GM12878 (cell line): ENCODE measurements at regions not wholly inside any gene's neighbourhood (a gene's known extent, or its start where the extent isn't known, plus 50 kb on each side); places are given as distances from the start of the nearest gene placed in this dataset.
A peak's percentile ranks its signal among the peaks of the same experiment; 100 is the strongest.

ENCODE experiments used
- ATAC-seq: fragments of 200-7000 bp; cut with Tn5 transposase; 3 replicates; pipeline ENCODE4 v1.9.1; 2020; ENCODE audit warnings: mild to moderate bottlenecking, moderate library complexity
- BruUV-seq: library from RNA; stranded (reverse); fragments of 400-500 nt; replicated peaks from 2 replicates; lab custom pipeline; 2021; lab: Mats Ljungman, UMichigan
- CTCF ChIA-PET: fragments of 300-600 bp; sonication (Branson Sonifier 250); formaldehyde crosslinking; extraction: SDS; loops from one replicate; lab custom pipeline; 2021; ENCODE audit warnings: inconsistent platforms; lab: Yijun Ruan, JAX
- POLR2A ChIA-PET: fragments of 350-600 bp; formaldehyde crosslinking; extraction: SDS; loops from one replicate; lab custom pipeline; 2021; ENCODE audit warnings: inconsistent platforms; lab: Charles Lee
- RAD21 ChIA-PET: fragments of 300-600 bp; sonication (Branson Sonifier 250); formaldehyde crosslinking; loops from one replicate; lab custom pipeline; 2023; ENCODE audit warnings: antibody characterized with exemption; ENCODE audit not compliant: unreplicated experiment; lab: Charles Lee
- SMC1A ChIA-PET: fragments of 300-600 bp; sonication (Branson Sonifier 250); formaldehyde crosslinking; loops from one replicate; lab custom pipeline; 2023; ENCODE audit not compliant: unreplicated experiment, uncharacterized antibody; lab: Charles Lee
- DNase-seq: peaks from one replicate; pipeline ENCODE4 v3.0.0-alpha.2; 2011; ENCODE audit warnings: low read depth, low spot score
- FAIRE-seq: peaks from 3 replicates; lab custom pipeline; 2011; peaks lifted over from hg19 to GRCh38; lab: Jason Lieb, UNC
- H2AFZ ChIP-seq: 2 replicates; pipeline ENCODE4 v1.6.0; 2011; ENCODE audit warnings: low read depth, low read length, control low read depth; ENCODE audit not compliant: control insufficient read depth
- H3K27ac ChIP-seq: 2 replicates; pipeline ENCODE4 v1.5.1; 2011; ENCODE audit warnings: control low read depth; ENCODE audit not compliant: control insufficient read depth, insufficient read depth
- H3K27me3 ChIP-seq, 2 experiments: replicated peaks in 1 of 2; 2 replicates each; pipeline versions ENCODE4 v1.6.0 to v1.6.1; 2011; ENCODE audit warnings: low read length in 1 of 2; ENCODE audit not compliant: control insufficient read depth in 2 of 2, insufficient read depth in 2 of 2
- H3K36me3 ChIP-seq, 2 experiments: 2 replicates each; pipeline ENCODE4 v1.5.1; 2011; ENCODE audit warnings: low read length in 1 of 2; ENCODE audit not compliant: control insufficient read depth in 2 of 2, insufficient read depth in 2 of 2
- H3K4me1 ChIP-seq: 2 replicates; pipeline ENCODE4 v1.6.1; 2011; ENCODE audit warnings: mild to moderate bottlenecking, low read length, moderate library complexity, mixed read lengths; ENCODE audit not compliant: control insufficient read depth, insufficient read depth
- H3K4me2 ChIP-seq: 2 replicates; pipeline ENCODE4 v1.6.0; 2011; ENCODE audit warnings: control low read depth; ENCODE audit not compliant: control insufficient read depth, insufficient read depth
- H3K4me3 ChIP-seq: fragments of 200-600 bp; sonication (generic); 2 replicates; pipeline ENCODE4 v1.5.1; 2016
- H3K79me2 ChIP-seq: 2 replicates; pipeline ENCODE4 v1.6.0; 2011; ENCODE audit warnings: low read length; ENCODE audit not compliant: control insufficient read depth, insufficient read depth
- H3K9ac ChIP-seq: 2 replicates; pipeline ENCODE4 v1.8.0; 2011; ENCODE audit warnings: low read length, control low read depth, mixed read lengths; ENCODE audit not compliant: control insufficient read depth, insufficient read depth
- H3K9me3 ChIP-seq: replicated peaks from 3 replicates; pipeline ENCODE4 v1.5.1; 2011; ENCODE audit warnings: mild to moderate bottlenecking, low read length; ENCODE audit not compliant: control insufficient read depth, insufficient read depth
- H4K20me1 ChIP-seq: 2 replicates; pipeline ENCODE4 v1.6.0; 2011; ENCODE audit not compliant: control insufficient read depth, insufficient read depth
- BMI1 ChIP-seq: fragments of 450-650 bp; IDR thresholded peaks from 2 replicates; pipeline ENCODE4 v1.6.1; 2016; ENCODE audit warnings: mild to moderate bottlenecking, moderate library complexity, borderline replicate concordance
- CHD1 ChIP-seq: IDR thresholded peaks from 2 replicates; pipeline ENCODE4 v1.6.1; 2012; ENCODE audit warnings: low read depth, low read length, improper control_type of control experiment
- HDGF ChIP-seq: fragments of 450-650 bp; IDR thresholded peaks from 2 replicates; pipeline ENCODE4 v1.6.1; 2016; ENCODE audit warnings: antibody characterized with exemption
- IKZF1 ChIP-seq: fragments of 450-650 bp; conservative IDR thresholded peaks from 2 replicates; pipeline ENCODE4 v1.6.1; 2017; ENCODE audit warnings: antibody characterized with exemption, mild to moderate bottlenecking
- JUND ChIP-seq: IDR thresholded peaks from 2 replicates; pipeline ENCODE4 v1.6.1; 2012; ENCODE audit warnings: low read depth, mild to moderate bottlenecking, low read length, improper control_type of control experiment, moderate library complexity
- MTA3 ChIP-seq: IDR thresholded peaks from 2 replicates; pipeline ENCODE4 v1.6.1; 2012; ENCODE audit warnings: low read length, inconsistent platforms, borderline replicate concordance
- MXI1 ChIP-seq: fragments of 150-350 bp; IDR thresholded peaks from 2 replicates; pipeline ENCODE4 v1.6.1; 2011; ENCODE audit warnings: low read depth, mild to moderate bottlenecking, inconsistent platforms, low read length, improper control_type of control experiment
- NR2C2 ChIP-seq: IDR thresholded peaks from 2 replicates; pipeline ENCODE4 v1.6.1; 2011; ENCODE audit warnings: borderline replicate concordance, low read depth; ENCODE audit not compliant: control insufficient read depth, insufficient read length
- POLR2AphosphoS2 ChIP-seq: IDR thresholded peaks from 2 replicates; pipeline ENCODE4 v1.6.1; 2011; ENCODE audit warnings: low read depth, mild to moderate bottlenecking, low read length, improper control_type of control experiment, moderate library complexity
- SMAD1 ChIP-seq: fragments of 450-650 bp; IDR thresholded peaks from 2 replicates; pipeline ENCODE4 v1.6.1; 2018; ENCODE audit warnings: mild to moderate bottlenecking, low read depth; ENCODE audit not compliant: partially characterized antibody
- SMAD5 ChIP-seq: IDR thresholded peaks from 2 replicates; pipeline ENCODE4 v1.6.1; 2016; ENCODE audit warnings: antibody characterized with exemption, low read depth
- SREBF1 ChIP-seq: IDR thresholded peaks from 2 replicates; pipeline ENCODE4 v1.6.1; 2012; ENCODE audit warnings: mild to moderate bottlenecking, low read length
- YY1 ChIP-seq: IDR thresholded peaks from 2 replicates; pipeline ENCODE4 v1.6.1; 2011; ENCODE audit warnings: low read depth, mild to moderate bottlenecking, low read length
- ZSCAN29 ChIP-seq: fragments of 450-650 bp; IDR thresholded peaks from 2 replicates; pipeline ENCODE4 v1.6.1; 2017; ENCODE audit warnings: mild to moderate bottlenecking, moderate library complexity
- ZZZ3 ChIP-seq: IDR thresholded peaks from 2 replicates; pipeline ENCODE4 v1.6.1; 2011; ENCODE audit warnings: low read depth; ENCODE audit not compliant: control insufficient read depth, insufficient read length
- WGBS: methylation state at CpG from one replicate; pipeline ENCODE4 v1.1.6; 2016; ENCODE audit warnings: low lambda C conversion rate; ENCODE audit not compliant: insufficient replicate concordance, insufficient coverage; ENCODE audit errors: missing lambda C conversion rate; 5-methylcytosine and 5-hydroxymethylcytosine counted together
- in situ Hi-C: fragments of 300-500 bp; cut with MboI; formaldehyde crosslinking; loops from 9 replicates; pipeline ENCODE4 v1.14.3; 2018; ENCODE audit warnings: mixed read lengths
- intact Hi-C: fragments of 100-400 bp; cut with micrococcal nuclease; formaldehyde crosslinking; loops from one replicate; pipeline ENCODE4 v1.14.2; 2022; ENCODE audit not compliant: unreplicated experiment
- TF ChIP-seq, protein P1 (sequence below): fragments of 450-650 bp; IDR thresholded peaks from 2 replicates; pipeline ENCODE4 v1.6.1; 2018; ENCODE audit warnings: mild to moderate bottlenecking, low read depth, moderate library complexity; ENCODE audit not compliant: partially characterized antibody
- TF ChIP-seq, protein P2 (sequence below): IDR thresholded peaks from 2 replicates; pipeline ENCODE4 v1.6.1; 2012; ENCODE audit warnings: low read length, inconsistent platforms
- TF ChIP-seq, protein P3 (sequence below): fragments of 450-650 bp; formaldehyde crosslinking; IDR thresholded peaks from 2 replicates; pipeline ENCODE4 v1.5.0; 2022; ENCODE audit warnings: mild to moderate bottlenecking, missing genetic modification characterization

DNA sequence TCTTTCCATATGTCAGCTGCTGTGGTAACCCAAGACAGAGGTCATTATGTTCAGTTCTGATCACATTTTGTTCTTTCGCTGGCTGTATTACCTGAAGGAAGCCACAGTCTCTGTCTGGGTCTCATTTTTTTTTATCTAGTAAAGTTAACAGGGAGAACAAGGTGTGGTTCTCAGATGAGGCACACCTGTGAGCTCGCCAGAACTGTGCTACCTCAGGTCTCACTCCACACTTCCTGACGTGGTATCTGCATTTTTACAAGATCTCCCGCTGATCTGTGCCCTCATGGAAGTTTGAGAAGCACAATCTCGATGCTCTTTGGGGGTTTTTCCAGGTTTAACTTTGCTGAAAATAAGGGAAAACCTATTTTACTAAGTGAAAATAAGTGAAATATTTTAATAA is 169.5 kb upstream of the CENPW start:
- FAIRE-seq (peak; percentile 49), DNase-seq (no peak), ATAC-seq (no peak)
- ChIA-PET RAD21 (interaction anchor here (1.8 kb wide), 1 partner anchor 170 kb away, joined by 7 read pairs; no protein-coding TSS in a partner anchor), CTCF (interaction anchor here (0.6 to 2.6 kb wide), 8 partner anchors 11 to 1386 kb away, joined by 3 to 13 read pairs (median 4); no protein-coding TSS in a partner anchor), SMC1A (interaction anchor here (0.7 to 2.5 kb wide), 2 partner anchors 16 to 137 kb away, joined by 3 to 6 read pairs; no protein-coding TSS in a partner anchor), POLR2A (no interaction called here)
- Histone ChIP-seq H3K4me2 (no peak overlapping the region), H3K9me3 (no peaks in the 10 kb centered on the region), H2AFZ (peak overlapping the region; percentile 25; the same call in 1 of the 2 replicates), H3K27ac (no peak overlapping the region), H4K20me1 (no peaks in the 10 kb centered on the region), H3K4me1 (no peaks in the 10 kb centered on the region), H3K27me3 (no peaks in the 10 kb centered on the region), H3K79me2 (no peaks in the 10 kb centered on the region), H3K9ac (no peak overlapping the region), H3K36me3 (no peaks in the 10 kb centered on the region), H3K4me3 (no peak overlapping the region)
- 49% methylated on average over 5 of the region's 5 CpGs for WGBS
- intact Hi-C loops (loop anchor here (2.0 to 10.0 kb wide), 3 partner anchors 138 to 484 kb away; no protein-coding TSS in a partner anchor), in situ Hi-C loops (no loop called here)
- no TSS peak for BruUV-seq
- TF ChIP-seq BMI1 = no peak
- TF ChIP-seq MXI1 = no peak
- TF ChIP-seq ZSCAN29 = no peak
- TF ChIP-seq HDGF = no peak
- TF ChIP-seq YY1 = no peak
- no peak for TF ChIP-seq IKZF1
- no peak for TF ChIP-seq CHD1
- TF ChIP-seq POLR2AphosphoS2 = no peak
- TF ChIP-seq, protein P1, sequence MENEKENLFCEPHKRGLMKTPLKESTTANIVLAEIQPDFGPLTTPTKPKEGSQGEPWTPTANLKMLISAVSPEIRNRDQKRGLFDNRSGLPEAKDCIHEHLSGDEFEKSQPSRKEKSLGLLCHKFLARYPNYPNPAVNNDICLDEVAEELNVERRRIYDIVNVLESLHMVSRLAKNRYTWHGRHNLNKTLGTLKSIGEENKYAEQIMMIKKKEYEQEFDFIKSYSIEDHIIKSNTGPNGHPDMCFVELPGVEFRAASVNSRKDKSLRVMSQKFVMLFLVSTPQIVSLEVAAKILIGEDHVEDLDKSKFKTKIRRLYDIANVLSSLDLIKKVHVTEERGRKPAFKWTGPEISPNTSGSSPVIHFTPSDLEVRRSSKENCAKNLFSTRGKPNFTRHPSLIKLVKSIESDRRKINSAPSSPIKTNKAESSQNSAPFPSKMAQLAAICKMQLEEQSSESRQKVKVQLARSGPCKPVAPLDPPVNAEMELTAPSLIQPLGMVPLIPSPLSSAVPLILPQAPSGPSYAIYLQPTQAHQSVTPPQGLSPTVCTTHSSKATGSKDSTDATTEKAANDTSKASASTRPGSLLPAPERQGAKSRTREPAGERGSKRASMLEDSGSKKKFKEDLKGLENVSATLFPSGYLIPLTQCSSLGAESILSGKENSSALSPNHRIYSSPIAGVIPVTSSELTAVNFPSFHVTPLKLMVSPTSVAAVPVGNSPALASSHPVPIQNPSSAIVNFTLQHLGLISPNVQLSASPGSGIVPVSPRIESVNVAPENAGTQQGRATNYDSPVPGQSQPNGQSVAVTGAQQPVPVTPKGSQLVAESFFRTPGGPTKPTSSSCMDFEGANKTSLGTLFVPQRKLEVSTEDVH = no peak
- TF ChIP-seq SMAD1 = no peak
- no peak for TF ChIP-seq ZZZ3
- TF ChIP-seq, protein P2, sequence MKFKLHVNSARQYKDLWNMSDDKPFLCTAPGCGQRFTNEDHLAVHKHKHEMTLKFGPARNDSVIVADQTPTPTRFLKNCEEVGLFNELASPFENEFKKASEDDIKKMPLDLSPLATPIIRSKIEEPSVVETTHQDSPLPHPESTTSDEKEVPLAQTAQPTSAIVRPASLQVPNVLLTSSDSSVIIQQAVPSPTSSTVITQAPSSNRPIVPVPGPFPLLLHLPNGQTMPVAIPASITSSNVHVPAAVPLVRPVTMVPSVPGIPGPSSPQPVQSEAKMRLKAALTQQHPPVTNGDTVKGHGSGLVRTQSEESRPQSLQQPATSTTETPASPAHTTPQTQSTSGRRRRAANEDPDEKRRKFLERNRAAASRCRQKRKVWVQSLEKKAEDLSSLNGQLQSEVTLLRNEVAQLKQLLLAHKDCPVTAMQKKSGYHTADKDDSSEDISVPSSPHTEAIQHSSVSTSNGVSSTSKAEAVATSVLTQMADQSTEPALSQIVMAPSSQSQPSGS = no peak
- no peak for TF ChIP-seq SMAD5
- TF ChIP-seq NR2C2 = no peak
- TF ChIP-seq MTA3 = no peak
- TF ChIP-seq JUND = no peak
- no peak for TF ChIP-seq SREBF1
- TF ChIP-seq, protein P3, sequence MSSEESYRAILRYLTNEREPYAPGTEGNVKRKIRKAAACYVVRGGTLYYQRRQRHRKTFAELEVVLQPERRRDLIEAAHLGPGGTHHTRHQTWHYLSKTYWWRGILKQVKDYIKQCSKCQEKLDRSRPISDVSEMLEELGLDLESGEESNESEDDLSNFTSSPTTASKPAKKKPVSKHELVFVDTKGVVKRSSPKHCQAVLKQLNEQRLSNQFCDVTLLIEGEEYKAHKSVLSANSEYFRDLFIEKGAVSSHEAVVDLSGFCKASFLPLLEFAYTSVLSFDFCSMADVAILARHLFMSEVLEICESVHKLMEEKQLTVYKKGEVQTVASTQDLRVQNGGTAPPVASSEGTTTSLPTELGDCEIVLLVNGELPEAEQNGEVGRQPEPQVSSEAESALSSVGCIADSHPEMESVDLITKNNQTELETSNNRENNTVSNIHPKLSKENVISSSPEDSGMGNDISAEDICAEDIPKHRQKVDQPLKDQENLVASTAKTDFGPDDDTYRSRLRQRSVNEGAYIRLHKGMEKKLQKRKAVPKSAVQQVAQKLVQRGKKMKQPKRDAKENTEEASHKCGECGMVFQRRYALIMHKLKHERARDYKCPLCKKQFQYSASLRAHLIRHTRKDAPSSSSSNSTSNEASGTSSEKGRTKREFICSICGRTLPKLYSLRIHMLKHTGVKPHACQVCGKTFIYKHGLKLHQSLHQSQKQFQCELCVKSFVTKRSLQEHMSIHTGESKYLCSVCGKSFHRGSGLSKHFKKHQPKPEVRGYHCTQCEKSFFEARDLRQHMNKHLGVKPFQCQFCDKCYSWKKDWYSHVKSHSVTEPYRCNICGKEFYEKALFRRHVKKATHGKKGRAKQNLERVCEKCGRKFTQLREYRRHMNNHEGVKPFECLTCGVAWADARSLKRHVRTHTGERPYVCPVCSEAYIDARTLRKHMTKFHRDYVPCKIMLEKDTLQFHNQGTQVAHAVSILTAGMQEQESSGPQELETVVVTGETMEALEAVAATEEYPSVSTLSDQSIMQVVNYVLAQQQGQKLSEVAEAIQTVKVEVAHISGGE = no peak
